ENCODE measurements at regions not wholly inside any gene's neighbourhood (a gene's known extent, or its start where the extent isn't known, plus 50 kb on each side); places are given as distances from the start of the nearest gene placed in this dataset.

- TF ChIP-seq CTCF (conservative IDR thresholded peaks at IDR 0.05 in 1 of 2, IDR thresholded peaks at IDR 0.05 in 1 of 2; ENCODE audit: extremely low read depth in 1 of 2, insufficient read depth in 1 of 2, low read depth in 1 of 2, low read length in 2 of 2) (no peak), EZH2 (IDR thresholded peaks at IDR 0.05; ENCODE audit: borderline replicate concordance, low read length) (no peak)
These were observed 309.6 kb upstream of the DDX53 start for GRCh38 chrX:22690116-22690515.
